ENCODE measurements at regions not wholly inside any gene's neighbourhood (a gene's known extent, or its start where the extent isn't known, plus 50 kb on each side); places are given as distances from the start of the nearest gene placed in this dataset.
A peak's percentile ranks its signal among the peaks of the same experiment; 100 is the strongest.

- no peak; the same call in 1 of the 2 replicates for TF ChIP-seq ZNF280D (CRISPR knock-in tag; IDR thresholded peaks at IDR 0.05)
- peak; percentile 62; the same call in 1 of the 2 replicates for TF ChIP-seq ZNF547 (CRISPR knock-in tag; IDR thresholded peaks at IDR 0.05)
- TF ChIP-seq KLF13 (CRISPR knock-in tag; IDR thresholded peaks at IDR 0.05) = no peak
- no peak for TF ChIP-seq MZF1 (CRISPR knock-in tag; IDR thresholded peaks at IDR 0.05; ENCODE audit: borderline replicate concordance)
- TF ChIP-seq ZNF367 (CRISPR knock-in tag; IDR thresholded peaks at IDR 0.05; ENCODE audit: borderline replicate concordance) = no peak
- peak; percentile 87 for TF ChIP-seq ONECUT2 (CRISPR knock-in tag; IDR thresholded peaks at IDR 0.05)
- TF ChIP-seq ZNF800 (CRISPR knock-in tag; IDR thresholded peaks at IDR 0.05) = no peak
- TF ChIP-seq ZNF576 (CRISPR knock-in tag; IDR thresholded peaks at IDR 0.05) = no peak
- no peak for TF ChIP-seq PAF1 (CRISPR knock-in tag; IDR thresholded peaks at IDR 0.05)
- TF ChIP-seq ZNF329 (CRISPR knock-in tag; IDR thresholded peaks at IDR 0.05; ENCODE audit: low read depth) = 0 out of 2 replicates have a peak, but pooled peaks have one; percentile 59
- no peak for TF ChIP-seq FOXP1 (IDR thresholded peaks at IDR 0.05)
- peak; percentile 90 for TF ChIP-seq FOXP1 (CRISPR knock-in tag; IDR thresholded peaks at IDR 0.05)
- TF ChIP-seq ZNF790 (CRISPR knock-in tag; IDR thresholded peaks at IDR 0.05; ENCODE audit: borderline replicate concordance) = no peak; the same call in 1 of the 2 replicates
- TF ChIP-seq ZNF777 (CRISPR knock-in tag; IDR thresholded peaks at IDR 0.05) = peak; percentile 75
- peak; percentile 93 for TF ChIP-seq IRF2 (CRISPR knock-in tag; IDR thresholded peaks at IDR 0.05)
- no peak for TF ChIP-seq ZNF597 (CRISPR knock-in tag; IDR thresholded peaks at IDR 0.05)
- no peak for TF ChIP-seq ZNF550 (CRISPR knock-in tag; IDR thresholded peaks at IDR 0.05; ENCODE audit: borderline replicate concordance)
- no peak for TF ChIP-seq ZFP62 (CRISPR knock-in tag; IDR thresholded peaks at IDR 0.05)
- TF ChIP-seq ZNF770 (CRISPR knock-in tag; IDR thresholded peaks at IDR 0.05) = peak; percentile 56; the same call in 1 of the 2 replicates
- peak; percentile 99; the same call in 1 of the 2 replicates for TF ChIP-seq CBX5 (CRISPR knock-in tag; IDR thresholded peaks at IDR 0.05; ENCODE audit: borderline replicate concordance)
- TF ChIP-seq KAT8 (CRISPR knock-in tag; IDR thresholded peaks at IDR 0.05) = peak; percentile 87; the same call in 1 of the 2 replicates
- peak; percentile 77; the same call in 1 of the 2 replicates for TF ChIP-seq FOXA1 (IDR thresholded peaks at IDR 0.05)
- peak; percentile 98 for TF ChIP-seq FOXA1 (CRISPR knock-in tag; IDR thresholded peaks at IDR 0.05)
These were observed 162.5 kb upstream of the TBL1XR1 start (continued) for GRCh38 chr3:177359593-177360357.
